WTC11 (cell line): ENCODE measurements at regions not wholly inside any gene's neighbourhood (a gene's known extent, or its start where the extent isn't known, plus 50 kb on each side); places are given as distances from the start of the nearest gene placed in this dataset.

Source experiments
- ATF1 ChIP-seq: sonication (generic); formaldehyde crosslinking; IDR thresholded peaks from 2 replicates; pipeline ENCODE4 v1.8.1; 2023; ENCODE audit warnings: mild to moderate bottlenecking, moderate library complexity, missing genetic modification reagents
- ELF4 ChIP-seq: sonication (generic); formaldehyde crosslinking; IDR thresholded peaks from 2 replicates; pipeline ENCODE4 v1.8.1; 2022; ENCODE audit warnings: low read depth, mild to moderate bottlenecking, moderate library complexity, missing genetic modification reagents
- ESRRA ChIP-seq: sonication (generic); formaldehyde crosslinking; IDR thresholded peaks from 2 replicates; pipeline ENCODE4 v1.8.1; 2022; ENCODE audit warnings: mild to moderate bottlenecking, missing genetic modification reagents, borderline replicate concordance
- ETV6 ChIP-seq: sonication (generic); formaldehyde crosslinking; IDR thresholded peaks from 2 replicates; pipeline ENCODE4 v1.8.1; 2022; ENCODE audit warnings: mild to moderate bottlenecking, missing genetic modification reagents
- NR2C2 ChIP-seq: sonication (generic); formaldehyde crosslinking; IDR thresholded peaks from 2 replicates; pipeline ENCODE4 v1.8.0; 2022; ENCODE audit warnings: mild to moderate bottlenecking, missing genetic modification reagents
- RELA ChIP-seq: sonication (generic); formaldehyde crosslinking; IDR thresholded peaks from 2 replicates; pipeline ENCODE4 v1.8.1; 2022; ENCODE audit warnings: missing genetic modification reagents, mild to moderate bottlenecking, borderline replicate concordance
- SP1 ChIP-seq: sonication (generic); formaldehyde crosslinking; conservative IDR thresholded peaks from 2 replicates; pipeline ENCODE4 v1.8.1; 2022; ENCODE audit warnings: missing genetic modification reagents
- ZNF138 ChIP-seq: sonication (generic); formaldehyde crosslinking; conservative IDR thresholded peaks from 2 replicates; pipeline ENCODE4 v1.8.1; 2022; ENCODE audit warnings: mild to moderate bottlenecking, moderate library complexity, missing genetic modification reagents
- ZNF263 ChIP-seq: sonication (generic); formaldehyde crosslinking; IDR thresholded peaks from 2 replicates; pipeline ENCODE4 v1.8.1; 2022; ENCODE audit warnings: low read depth, mild to moderate bottlenecking, moderate library complexity, missing genetic modification reagents
- TF ChIP-seq, protein P1 (sequence below): fragments of 200-600 bp; IDR thresholded peaks from 2 replicates; pipeline ENCODE4 v1.8.0; 2022; ENCODE audit warnings: antibody characterized with exemption
- TF ChIP-seq, protein P2 (sequence below): sonication (generic); formaldehyde crosslinking; IDR thresholded peaks from 2 replicates; pipeline ENCODE4 v1.8.0; 2023; ENCODE audit warnings: mild to moderate bottlenecking, missing genetic modification reagents
- TF ChIP-seq, protein P3 (sequence below): sonication (generic); formaldehyde crosslinking; IDR thresholded peaks from 2 replicates; pipeline ENCODE4 v1.8.1; 2022; ENCODE audit warnings: low read depth, mild to moderate bottlenecking, moderate library complexity, missing genetic modification reagents, borderline replicate concordance

DNA sequence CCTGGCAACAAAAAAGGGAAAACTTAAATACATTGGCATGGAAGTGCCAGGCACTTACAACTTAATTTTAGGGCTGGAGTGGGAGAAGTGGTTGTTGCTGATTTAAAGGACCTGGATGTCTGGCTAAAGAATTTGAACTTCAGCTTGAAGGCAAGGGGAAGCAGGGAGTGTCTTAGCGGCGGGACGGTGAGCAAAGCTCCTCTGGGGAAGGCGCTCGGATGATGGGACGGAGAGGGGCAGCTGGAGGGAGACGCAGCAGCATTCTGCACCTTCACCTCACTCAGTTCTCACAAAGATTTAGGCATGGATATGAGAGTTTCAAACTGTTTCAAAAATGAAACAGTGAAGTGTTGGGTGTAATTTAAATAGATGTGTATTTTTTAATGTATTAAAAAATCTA is 967.1 kb downstream of the BRD1 start:
- TF ChIP-seq NR2C2 (CRISPR knock-in tag) = no peak
- TF ChIP-seq, protein P1, sequence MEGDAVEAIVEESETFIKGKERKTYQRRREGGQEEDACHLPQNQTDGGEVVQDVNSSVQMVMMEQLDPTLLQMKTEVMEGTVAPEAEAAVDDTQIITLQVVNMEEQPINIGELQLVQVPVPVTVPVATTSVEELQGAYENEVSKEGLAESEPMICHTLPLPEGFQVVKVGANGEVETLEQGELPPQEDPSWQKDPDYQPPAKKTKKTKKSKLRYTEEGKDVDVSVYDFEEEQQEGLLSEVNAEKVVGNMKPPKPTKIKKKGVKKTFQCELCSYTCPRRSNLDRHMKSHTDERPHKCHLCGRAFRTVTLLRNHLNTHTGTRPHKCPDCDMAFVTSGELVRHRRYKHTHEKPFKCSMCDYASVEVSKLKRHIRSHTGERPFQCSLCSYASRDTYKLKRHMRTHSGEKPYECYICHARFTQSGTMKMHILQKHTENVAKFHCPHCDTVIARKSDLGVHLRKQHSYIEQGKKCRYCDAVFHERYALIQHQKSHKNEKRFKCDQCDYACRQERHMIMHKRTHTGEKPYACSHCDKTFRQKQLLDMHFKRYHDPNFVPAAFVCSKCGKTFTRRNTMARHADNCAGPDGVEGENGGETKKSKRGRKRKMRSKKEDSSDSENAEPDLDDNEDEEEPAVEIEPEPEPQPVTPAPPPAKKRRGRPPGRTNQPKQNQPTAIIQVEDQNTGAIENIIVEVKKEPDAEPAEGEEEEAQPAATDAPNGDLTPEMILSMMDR = no peak
- no peak for TF ChIP-seq RELA
- no peak for TF ChIP-seq ATF1
- TF ChIP-seq ESRRA = no peak
- TF ChIP-seq ELF4 (CRISPR knock-in tag) = no peak
- no peak for TF ChIP-seq SP1 (CRISPR knock-in tag)
- TF ChIP-seq, protein P2, sequence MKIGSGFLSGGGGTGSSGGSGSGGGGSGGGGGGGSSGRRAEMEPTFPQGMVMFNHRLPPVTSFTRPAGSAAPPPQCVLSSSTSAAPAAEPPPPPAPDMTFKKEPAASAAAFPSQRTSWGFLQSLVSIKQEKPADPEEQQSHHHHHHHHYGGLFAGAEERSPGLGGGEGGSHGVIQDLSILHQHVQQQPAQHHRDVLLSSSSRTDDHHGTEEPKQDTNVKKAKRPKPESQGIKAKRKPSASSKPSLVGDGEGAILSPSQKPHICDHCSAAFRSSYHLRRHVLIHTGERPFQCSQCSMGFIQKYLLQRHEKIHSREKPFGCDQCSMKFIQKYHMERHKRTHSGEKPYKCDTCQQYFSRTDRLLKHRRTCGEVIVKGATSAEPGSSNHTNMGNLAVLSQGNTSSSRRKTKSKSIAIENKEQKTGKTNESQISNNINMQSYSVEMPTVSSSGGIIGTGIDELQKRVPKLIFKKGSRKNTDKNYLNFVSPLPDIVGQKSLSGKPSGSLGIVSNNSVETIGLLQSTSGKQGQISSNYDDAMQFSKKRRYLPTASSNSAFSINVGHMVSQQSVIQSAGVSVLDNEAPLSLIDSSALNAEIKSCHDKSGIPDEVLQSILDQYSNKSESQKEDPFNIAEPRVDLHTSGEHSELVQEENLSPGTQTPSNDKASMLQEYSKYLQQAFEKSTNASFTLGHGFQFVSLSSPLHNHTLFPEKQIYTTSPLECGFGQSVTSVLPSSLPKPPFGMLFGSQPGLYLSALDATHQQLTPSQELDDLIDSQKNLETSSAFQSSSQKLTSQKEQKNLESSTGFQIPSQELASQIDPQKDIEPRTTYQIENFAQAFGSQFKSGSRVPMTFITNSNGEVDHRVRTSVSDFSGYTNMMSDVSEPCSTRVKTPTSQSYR = no peak
- no peak for TF ChIP-seq ETV6
- TF ChIP-seq, protein P3, sequence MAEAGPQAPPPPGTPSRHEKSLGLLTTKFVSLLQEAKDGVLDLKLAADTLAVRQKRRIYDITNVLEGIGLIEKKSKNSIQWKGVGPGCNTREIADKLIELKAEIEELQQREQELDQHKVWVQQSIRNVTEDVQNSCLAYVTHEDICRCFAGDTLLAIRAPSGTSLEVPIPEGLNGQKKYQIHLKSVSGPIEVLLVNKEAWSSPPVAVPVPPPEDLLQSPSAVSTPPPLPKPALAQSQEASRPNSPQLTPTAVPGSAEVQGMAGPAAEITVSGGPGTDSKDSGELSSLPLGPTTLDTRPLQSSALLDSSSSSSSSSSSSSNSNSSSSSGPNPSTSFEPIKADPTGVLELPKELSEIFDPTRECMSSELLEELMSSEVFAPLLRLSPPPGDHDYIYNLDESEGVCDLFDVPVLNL (CRISPR knock-in tag) = no peak
- TF ChIP-seq ZNF263 (CRISPR knock-in tag) = no peak
- TF ChIP-seq ZNF138 (CRISPR knock-in tag) = no peak
